Endothelial cell of umbilical vein (primary cell): ENCODE measurements at regions not wholly inside any gene's neighbourhood (a gene's known extent, or its start where the extent isn't known, plus 50 kb on each side); places are given as distances from the start of the nearest gene placed in this dataset.

ENCODE experiments used
- BruUV-seq: library from RNA; stranded (reverse); fragments of 400-500 nt; replicated peaks from 2 replicates; lab custom pipeline; 2021; lab: Mats Ljungman, UMichigan
- CTCF ChIA-PET: fragments of 300-600, 350-600 bp; sonication (Branson Sonifier 250); formaldehyde crosslinking; loops from one replicate; lab custom pipeline; 2021; ENCODE audit warnings: antibody characterized with exemption, inconsistent platforms; lab: Charles Lee
- POLR2A ChIA-PET: fragments of 300-600, 350-600 bp; sonication (Branson Sonifier 250); formaldehyde crosslinking; loops from one replicate; lab custom pipeline; 2021; ENCODE audit warnings: antibody characterized with exemption, inconsistent platforms; lab: Charles Lee
- DNase-seq: peaks from one replicate; pipeline ENCODE4 v3.0.0-alpha.2; 2011; ENCODE audit warnings: low read depth, low spot score
- FAIRE-seq: peaks from 2 replicates; lab custom pipeline; 2011; peaks lifted over from hg19 to GRCh38; lab: Jason Lieb, UNC
- H2AFZ ChIP-seq: 2 replicates; pipeline ENCODE4 v1.6.0; 2012; ENCODE audit warnings: low read depth, low read length, control low read depth, inconsistent platforms
- H3K27ac ChIP-seq: 2 replicates; pipeline ENCODE4 v1.5.1; 2011; ENCODE audit warnings: low read depth, mild to moderate bottlenecking, control low read depth, low read length, moderate library complexity; ENCODE audit not compliant: insufficient read depth
- H3K27me3 ChIP-seq, 2 experiments: 2 replicates each; pipeline versions ENCODE4 v1.6.0 to v1.6.1; 2011; ENCODE audit warnings: low read length in 2 of 2, mixed read lengths in 1 of 2; ENCODE audit not compliant: control insufficient read depth in 2 of 2, insufficient read depth in 2 of 2
- H3K36me3 ChIP-seq, 2 experiments: 2 replicates in 1 of 2; 3 replicates in 1 of 2; pipeline ENCODE4 v1.5.1; 2011; ENCODE audit warnings: low read length in 2 of 2, mild to moderate bottlenecking in 1 of 2, moderate library complexity in 1 of 2; ENCODE audit not compliant: control insufficient read depth in 2 of 2, insufficient read depth in 2 of 2; ENCODE audit errors: extremely low read depth in 1 of 2
- H3K4me1 ChIP-seq: 3 replicates; pipeline ENCODE4 v1.5.1; 2011; ENCODE audit warnings: mild to moderate bottlenecking, low read length; ENCODE audit not compliant: control insufficient read depth, insufficient read depth; ENCODE audit errors: extremely low read depth
- H3K4me2 ChIP-seq: 2 replicates; pipeline ENCODE4 v1.6.1; 2011; ENCODE audit warnings: low read length, control low read depth, mixed read lengths; ENCODE audit not compliant: insufficient read depth
- H3K4me3 ChIP-seq, 3 experiments: fragments of 200-600 bp in 1 of 3; sonication (generic), shearing (Covaris generic) in 1 of 3; replicated peaks in 1 of 3; 2 replicates each; pipeline ENCODE4 v1.5.1; 2011 to 2016; ENCODE audit warnings: control low read depth in 3 of 3, low read length in 3 of 3, mild to moderate bottlenecking in 2 of 3, inconsistent platforms in 1 of 3, low read depth in 1 of 3, moderate library complexity in 1 of 3; ENCODE audit not compliant: insufficient read depth in 1 of 3
- H3K79me2 ChIP-seq: 2 replicates; pipeline ENCODE4 v1.6.0; 2012; ENCODE audit warnings: low read length, inconsistent platforms; ENCODE audit not compliant: control insufficient read depth, insufficient read depth
- H3K9ac ChIP-seq: replicated peaks from 2 replicates; pipeline ENCODE3; 2011; ENCODE audit warnings: low read length, control low read depth; ENCODE audit not compliant: insufficient read depth; ENCODE audit errors: extremely low read depth
- H3K9me1 ChIP-seq: replicated peaks from 3 replicates; pipeline ENCODE4 v1.6.0; 2011; ENCODE audit warnings: mild to moderate bottlenecking, low read length; ENCODE audit not compliant: control insufficient read depth, insufficient read depth; ENCODE audit errors: extremely low read depth
- H3K9me3 ChIP-seq: replicated peaks from 2 replicates; pipeline ENCODE4 v1.5.1; 2012; ENCODE audit warnings: low read length, inconsistent platforms; ENCODE audit not compliant: control insufficient read depth, insufficient read depth
- H4K20me1 ChIP-seq: replicated peaks from 2 replicates; pipeline ENCODE3; 2011; ENCODE audit warnings: mild to moderate bottlenecking, low read length; ENCODE audit not compliant: control insufficient read depth, insufficient read depth; ENCODE audit errors: extremely low read depth
- EZH2 ChIP-seq: IDR thresholded peaks from 2 replicates; pipeline ENCODE4 v1.6.1; 2012; ENCODE audit warnings: borderline replicate concordance, low read depth, mild to moderate bottlenecking, moderate library complexity, low read length, inconsistent platforms; ENCODE audit not compliant: severe bottlenecking
- FOS ChIP-seq: IDR thresholded peaks from 2 replicates; pipeline ENCODE4 v1.6.1; 2011; ENCODE audit warnings: mild to moderate bottlenecking, low read length, moderate library complexity, borderline replicate concordance; ENCODE audit not compliant: insufficient read depth
- GATA2 ChIP-seq: IDR thresholded peaks from 2 replicates; pipeline ENCODE4 v1.7.0; 2011; ENCODE audit warnings: low read depth, mild to moderate bottlenecking, moderate library complexity, mixed read lengths, low read length; ENCODE audit not compliant: insufficient read length, insufficient read depth
- JUN ChIP-seq: IDR thresholded peaks from 2 replicates; pipeline ENCODE4 v1.6.1; 2011; ENCODE audit warnings: borderline replicate concordance, low read depth; ENCODE audit not compliant: insufficient read length, insufficient read depth
- MAX ChIP-seq: IDR thresholded peaks from 2 replicates; pipeline ENCODE4 v1.6.1; 2011; ENCODE audit not compliant: insufficient read depth, insufficient read length
- MYC ChIP-seq: IDR thresholded peaks from one replicate; pipeline ENCODE4 v1.6.1; 2011; ENCODE audit warnings: mild to moderate bottlenecking, low read depth, low read length
- POLR2A ChIP-seq: IDR thresholded peaks from 2 replicates; pipeline ENCODE4 v1.6.1; 2012; ENCODE audit warnings: low read depth, mild to moderate bottlenecking, control low read depth, low read length
- POLR2AphosphoS5 ChIP-seq: IDR thresholded peaks from 2 replicates; pipeline ENCODE4 v1.6.1; 2012; ENCODE audit warnings: low read depth, mild to moderate bottlenecking, control low read depth, low read length, moderate library complexity; ENCODE audit not compliant: insufficient read depth
- dilution Hi-C: fragments of 300-500 bp; cut with MboI; formaldehyde crosslinking; loops from one replicate; pipeline ENCODE4 v1.15.0; 2019; ENCODE audit warnings: low sequenced_read_pairs; ENCODE audit not compliant: extremely low pct_ligation_motif_present
- intact Hi-C: fragments of 100-400 bp; cut with micrococcal nuclease; formaldehyde crosslinking; loops from one replicate; pipeline ENCODE4 v1.10.0; 2022
- TF ChIP-seq, protein P1 (sequence below), 2 donors: IDR thresholded peaks; 1 replicate in 1 of 2; 2 replicates in 1 of 2; pipeline ENCODE4 v1.5.1; 2011; ENCODE audit warnings: low read length in 2 of 2, mild to moderate bottlenecking in 2 of 2, moderate library complexity in 2 of 2, control low read depth in 1 of 2, inconsistent platforms in 1 of 2, low read depth in 1 of 2; ENCODE audit not compliant: insufficient read depth in 1 of 2; ENCODE audit errors: extremely low read depth in 1 of 2

DNA sequence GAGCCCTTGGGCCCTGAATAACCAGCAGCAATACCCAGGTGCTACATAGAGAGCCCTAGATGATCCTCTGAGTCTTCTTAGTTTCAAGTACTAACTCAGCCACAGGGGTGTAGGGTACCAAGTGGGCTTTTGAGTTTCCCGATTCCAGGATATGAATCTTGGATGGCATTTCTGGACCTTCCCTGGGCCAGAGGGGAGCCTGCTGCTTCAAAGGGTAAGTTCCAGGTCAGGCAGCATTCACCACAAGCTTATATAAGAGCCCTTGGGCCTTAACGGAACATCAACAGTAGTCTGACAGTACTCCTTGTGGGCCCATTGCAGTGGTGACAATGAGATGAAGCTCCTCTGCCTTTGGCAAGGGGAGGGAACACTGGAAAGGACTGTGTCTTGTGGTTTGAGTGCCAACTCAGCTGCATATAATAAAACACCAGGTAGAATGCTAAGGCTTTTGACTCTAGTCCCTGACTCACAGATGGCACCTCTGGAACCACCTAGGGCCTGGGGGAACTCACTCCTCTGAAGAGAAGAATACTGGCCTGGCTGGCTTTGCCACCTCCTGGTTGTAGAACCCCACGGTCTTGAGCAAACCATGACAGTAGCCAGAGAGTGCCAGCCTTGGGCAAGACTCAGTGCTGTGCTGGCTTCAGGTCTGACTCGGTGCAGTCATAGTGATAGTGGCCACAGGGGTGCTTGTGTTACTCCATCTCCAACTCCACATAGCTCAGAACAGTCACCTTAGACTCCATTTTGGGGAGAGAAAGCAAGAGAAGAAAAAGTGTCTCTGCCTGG is 235.7 kb downstream of the AKAIN1 start:
- BruUV-seq = no TSS peak
- ChIA-PET POLR2A (no interaction called here), CTCF (no interaction called here)
- no peaks in the 10 kb centered on the region for H3K79me2 ChIP-seq
- H2AFZ ChIP-seq = no peak overlapping the region
- no peaks in the 10 kb centered on the region for H3K4me1 ChIP-seq
- no peak overlapping the region for H3K9ac ChIP-seq
- no peaks in the 10 kb centered on the region for H3K9me3 ChIP-seq
- no peak overlapping the region for H3K4me3 ChIP-seq
- no peak overlapping the region for H3K4me2 ChIP-seq
- intact Hi-C loops (no loop called here), dilution Hi-C loops (no loop called here)
- no peaks in the 10 kb centered on the region for H4K20me1 ChIP-seq
- no peak overlapping the region for H3K27ac ChIP-seq
- H3K36me3 ChIP-seq = no peaks in the 10 kb centered on the region
- DNase-seq (no peak), FAIRE-seq (no peak)
- no peaks in the 10 kb centered on the region for H3K9me1 ChIP-seq
- TF ChIP-seq EZH2 (no peak), MYC (no peak), JUN (no peak), GATA2 (no peak), POLR2AphosphoS5 (no peak), POLR2A (no peak), MAX (no peak), FOS (no peak)
- TF ChIP-seq, protein P1, sequence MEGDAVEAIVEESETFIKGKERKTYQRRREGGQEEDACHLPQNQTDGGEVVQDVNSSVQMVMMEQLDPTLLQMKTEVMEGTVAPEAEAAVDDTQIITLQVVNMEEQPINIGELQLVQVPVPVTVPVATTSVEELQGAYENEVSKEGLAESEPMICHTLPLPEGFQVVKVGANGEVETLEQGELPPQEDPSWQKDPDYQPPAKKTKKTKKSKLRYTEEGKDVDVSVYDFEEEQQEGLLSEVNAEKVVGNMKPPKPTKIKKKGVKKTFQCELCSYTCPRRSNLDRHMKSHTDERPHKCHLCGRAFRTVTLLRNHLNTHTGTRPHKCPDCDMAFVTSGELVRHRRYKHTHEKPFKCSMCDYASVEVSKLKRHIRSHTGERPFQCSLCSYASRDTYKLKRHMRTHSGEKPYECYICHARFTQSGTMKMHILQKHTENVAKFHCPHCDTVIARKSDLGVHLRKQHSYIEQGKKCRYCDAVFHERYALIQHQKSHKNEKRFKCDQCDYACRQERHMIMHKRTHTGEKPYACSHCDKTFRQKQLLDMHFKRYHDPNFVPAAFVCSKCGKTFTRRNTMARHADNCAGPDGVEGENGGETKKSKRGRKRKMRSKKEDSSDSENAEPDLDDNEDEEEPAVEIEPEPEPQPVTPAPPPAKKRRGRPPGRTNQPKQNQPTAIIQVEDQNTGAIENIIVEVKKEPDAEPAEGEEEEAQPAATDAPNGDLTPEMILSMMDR (IDR thresholded peaks at IDR 0.05; ENCODE audit: extremely low read depth in 1 of 2, insufficient read depth in 1 of 2, low read depth in 1 of 2, low read length in 2 of 2) = no peak
- no peaks in the 10 kb centered on the region for H3K27me3 ChIP-seq
